ENCODE measurements at regions not wholly inside any gene's neighbourhood (a gene's known extent, or its start where the extent isn't known, plus 50 kb on each side); places are given as distances from the start of the nearest gene placed in this dataset.

DNA sequence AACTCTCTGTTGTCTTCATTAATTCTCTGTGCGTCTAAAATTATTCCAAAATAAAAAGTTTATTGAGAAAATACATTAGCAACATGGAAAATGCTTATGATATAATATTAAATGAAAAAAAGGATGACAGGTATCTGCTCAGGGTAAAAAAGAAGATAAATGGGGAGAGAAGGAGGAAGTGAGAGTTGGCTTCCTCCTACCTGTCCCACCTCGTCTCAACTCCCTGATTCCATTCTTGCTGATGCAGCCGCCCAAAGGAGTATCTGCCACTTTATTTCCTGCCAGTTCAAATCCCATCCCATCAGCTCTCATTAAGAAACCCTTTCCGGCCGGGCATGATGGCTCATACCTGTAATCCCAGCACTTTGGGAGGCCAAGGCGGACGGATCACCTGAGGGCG lies 72.5 kb upstream of the ALOX12 start (continued):
- TF ChIP-seq CTBP2 (IDR thresholded peaks at IDR 0.05; ENCODE audit: borderline replicate concordance, insufficient read depth, insufficient read length, low read length): no peak

DNA sequence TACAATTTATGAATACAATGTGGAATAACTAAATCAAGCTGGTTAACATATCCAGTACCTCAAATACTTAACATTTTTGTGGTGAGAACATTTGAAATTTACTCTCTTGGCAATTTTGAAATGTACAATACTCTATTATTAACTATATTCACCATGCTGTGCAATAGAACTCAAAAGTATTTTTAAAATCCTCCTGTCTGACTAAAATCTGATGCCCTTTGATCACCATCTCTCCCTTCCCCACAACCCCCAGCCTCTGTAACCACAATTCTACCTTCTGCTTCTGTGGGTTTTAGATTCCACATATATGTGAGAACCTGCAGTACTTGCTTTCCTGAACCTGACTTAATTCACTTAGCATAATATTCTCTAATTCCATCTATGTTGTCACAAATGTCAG lies 71.6 kb upstream of the ALOX12 start:
- H3K79me1 ChIP-seq (ENCODE audit: low read depth, low read length): no peaks in the 10 kb centered on the region
- no peak for FAIRE-seq
- no peak for DNase-seq (ENCODE audit: low read depth in 1 of 2, low spot score in 2 of 2)
- H2BK12ac ChIP-seq (ENCODE audit: low read depth, low read length): no peak overlapping the region
- H3K18ac ChIP-seq (ENCODE audit: extremely low read depth, low read length): no peak overlapping the region
- H4K5ac ChIP-seq (ENCODE audit: insufficient read length, low read depth, low read length): no peak overlapping the region
- H2AFZ ChIP-seq (ENCODE audit: low read length): no peak overlapping the region
- H2BK5ac ChIP-seq (ENCODE audit: low read depth, low read length): no peak overlapping the region
- no peak overlapping the region for H3K14ac ChIP-seq (ENCODE audit: insufficient read length)
- H2AK5ac ChIP-seq (ENCODE audit: low read depth, low read length): no peak overlapping the region
- H3K4me2 ChIP-seq (ENCODE audit: insufficient read depth in 1 of 2, low read depth in 2 of 2, low read length in 2 of 2): no peak overlapping the region
- ChIA-PET POLR2A (ENCODE audit: partially characterized antibody) (no interaction called here), CTCF (ENCODE audit: partially characterized antibody) (interaction anchor here (1.9 kb wide), 1 partner anchor 10 kb away, joined by 13 read pairs; no protein-coding TSS in a partner anchor)
- peaks cover 7 to 10% of the 10 kb centered on the region in 2 experiments; a peak in 2 of 4 replicates for H3K9me3 ChIP-seq (ENCODE audit: insufficient read depth in 2 of 2, low read depth in 1 of 2, low read length in 1 of 2)
- no peaks in the 10 kb centered on the region for H3K79me2 ChIP-seq (ENCODE audit: control insufficient read depth in 1 of 2, insufficient read depth in 2 of 2, low read length in 2 of 2)
- H3K23me2 ChIP-seq (ENCODE audit: low read depth, low read length): no peaks in the 10 kb centered on the region
- no peak overlapping the region for H3K9ac ChIP-seq (replicated peaks in 1 of 4; ENCODE audit: extremely low read depth in 1 of 4, low read depth in 3 of 4, low read length in 3 of 4)
- H3K36me3 ChIP-seq (ENCODE audit: control insufficient read depth in 2 of 4, insufficient read depth in 4 of 4, low read length in 3 of 4): no peaks in the 10 kb centered on the region
- H4K20me1 ChIP-seq (replicated peaks in 1 of 2; ENCODE audit: control insufficient read depth in 1 of 2, insufficient read depth in 2 of 2, low read length in 2 of 2): no peaks in the 10 kb centered on the region
- no peak overlapping the region for H2BK120ac ChIP-seq (replicated peaks; ENCODE audit: low read depth, low read length)
- H2BK15ac ChIP-seq (ENCODE audit: low read length): no peak overlapping the region
- no peak overlapping the region for H3K4ac ChIP-seq (replicated peaks; ENCODE audit: insufficient read length, low read depth, low read length)
- H3K56ac ChIP-seq (replicated peaks; ENCODE audit: insufficient read length, low read depth, low read length): no peak overlapping the region
- no peak overlapping the region for H3K23ac ChIP-seq (ENCODE audit: insufficient read length)
- no peak overlapping the region for H3K4me3 ChIP-seq (ENCODE audit: extremely low read depth in 1 of 4, insufficient read depth in 2 of 4, low read depth in 3 of 4, low read length in 4 of 4)
- H2BK20ac ChIP-seq (ENCODE audit: low read length): no peak overlapping the region
- H3K27ac ChIP-seq (ENCODE audit: low read depth, low read length): no peak overlapping the region
- H3K4me1 ChIP-seq (replicated peaks in 1 of 4; ENCODE audit: control insufficient read depth in 3 of 4, insufficient read depth in 4 of 4, low read length in 3 of 4): no peaks in the 10 kb centered on the region
- no peaks in the 10 kb centered on the region for H3K27me3 ChIP-seq (replicated peaks in 1 of 4; ENCODE audit: control insufficient read depth in 3 of 4, extremely low read depth in 1 of 4, insufficient read depth in 3 of 4, low read length in 3 of 4)
- H4K91ac ChIP-seq (replicated peaks; ENCODE audit: insufficient read length, low read length): no peak overlapping the region
- no peak overlapping the region for H4K8ac ChIP-seq (ENCODE audit: extremely low read depth, insufficient read depth, low read length)
- TF ChIP-seq CTBP2 (IDR thresholded peaks at IDR 0.05; ENCODE audit: borderline replicate concordance, insufficient read depth, insufficient read length, low read length) (no peak), RAD21 (IDR thresholded peaks at IDR 0.05 in 1 of 2, conservative IDR thresholded peaks at IDR 0.05 in 1 of 2; ENCODE audit: low read depth in 2 of 2, low read length in 2 of 2) (no peak), CBX8 (IDR thresholded peaks at IDR 0.05; ENCODE audit: borderline replicate concordance, low read depth, low read length) (no peak), TAF7 (optimal IDR thresholded peaks at IDR 0.05; ENCODE audit: borderline replicate concordance, low read depth, low read length) (no peak), JUN (IDR thresholded peaks at IDR 0.05; ENCODE audit: low read depth, low read length) (no peak), BCL11A (IDR thresholded peaks at IDR 0.05; ENCODE audit: low read depth in 2 of 2, low read length in 2 of 2) (no peak), YY1 (IDR thresholded peaks at IDR 0.05; ENCODE audit: low read depth, low read length) (no peak), ASH2L (IDR thresholded peaks at IDR 0.05; ENCODE audit: low read length) (no peak), JUND (IDR thresholded peaks at IDR 0.05; ENCODE audit: low read length) (no peak), NRF1 (IDR thresholded peaks at IDR 0.05; ENCODE audit: low read depth, low read length) (no peak)
- TF ChIP-seq, protein P1, sequence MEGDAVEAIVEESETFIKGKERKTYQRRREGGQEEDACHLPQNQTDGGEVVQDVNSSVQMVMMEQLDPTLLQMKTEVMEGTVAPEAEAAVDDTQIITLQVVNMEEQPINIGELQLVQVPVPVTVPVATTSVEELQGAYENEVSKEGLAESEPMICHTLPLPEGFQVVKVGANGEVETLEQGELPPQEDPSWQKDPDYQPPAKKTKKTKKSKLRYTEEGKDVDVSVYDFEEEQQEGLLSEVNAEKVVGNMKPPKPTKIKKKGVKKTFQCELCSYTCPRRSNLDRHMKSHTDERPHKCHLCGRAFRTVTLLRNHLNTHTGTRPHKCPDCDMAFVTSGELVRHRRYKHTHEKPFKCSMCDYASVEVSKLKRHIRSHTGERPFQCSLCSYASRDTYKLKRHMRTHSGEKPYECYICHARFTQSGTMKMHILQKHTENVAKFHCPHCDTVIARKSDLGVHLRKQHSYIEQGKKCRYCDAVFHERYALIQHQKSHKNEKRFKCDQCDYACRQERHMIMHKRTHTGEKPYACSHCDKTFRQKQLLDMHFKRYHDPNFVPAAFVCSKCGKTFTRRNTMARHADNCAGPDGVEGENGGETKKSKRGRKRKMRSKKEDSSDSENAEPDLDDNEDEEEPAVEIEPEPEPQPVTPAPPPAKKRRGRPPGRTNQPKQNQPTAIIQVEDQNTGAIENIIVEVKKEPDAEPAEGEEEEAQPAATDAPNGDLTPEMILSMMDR (IDR thresholded peaks at IDR 0.05; ENCODE audit: control extremely low read depth in 1 of 3, insufficient read depth in 1 of 3, low read depth in 1 of 3, low read length in 3 of 3): no peak
